ENCODE measurements at regions not wholly inside any gene's neighbourhood (a gene's known extent, or its start where the extent isn't known, plus 50 kb on each side); places are given as distances from the start of the nearest gene placed in this dataset.
A peak's percentile ranks its signal among the peaks of the same experiment; 100 is the strongest.

GRCh38 chr3:10738688-10739372 is 77.2 kb upstream of the SLC6A11 start:
- peak; percentile 51 for DNase-seq (ENCODE audit: low spot score)

GRCh38 chr3:10740954-10741353 is 75.1 kb upstream of the SLC6A11 start:
- no peak for DNase-seq (ENCODE audit: low spot score)

- no peak for DNase-seq (ENCODE audit: low spot score)
These were observed 73.9 kb upstream of the SLC6A11 start for GRCh38 chr3:10741891-10742671.

- no peak for DNase-seq (ENCODE audit: low spot score)
These were observed 72.5 kb upstream of the SLC6A11 start for GRCh38 chr3:10743366-10744097.

DNA sequence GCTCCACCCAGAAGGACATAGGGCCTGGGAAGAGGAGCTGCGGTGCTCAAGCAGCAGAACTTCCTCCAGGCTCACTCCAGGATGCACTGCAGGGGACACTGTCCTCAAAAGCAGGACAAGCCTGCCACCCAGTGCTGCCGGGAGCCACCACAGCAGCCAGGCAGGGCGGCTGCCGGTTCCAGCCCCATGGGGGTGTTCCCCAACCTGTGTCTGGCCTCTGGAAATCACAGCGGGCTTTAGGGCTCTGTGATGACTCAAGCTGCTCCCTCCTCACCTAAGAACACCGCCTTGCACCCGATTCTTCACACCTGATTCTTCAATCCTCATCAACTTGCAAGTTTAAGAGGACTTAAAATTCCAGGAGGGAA is 71.9 kb upstream of the SLC6A11 start:
- no peak for DNase-seq (ENCODE audit: low spot score)

DNA sequence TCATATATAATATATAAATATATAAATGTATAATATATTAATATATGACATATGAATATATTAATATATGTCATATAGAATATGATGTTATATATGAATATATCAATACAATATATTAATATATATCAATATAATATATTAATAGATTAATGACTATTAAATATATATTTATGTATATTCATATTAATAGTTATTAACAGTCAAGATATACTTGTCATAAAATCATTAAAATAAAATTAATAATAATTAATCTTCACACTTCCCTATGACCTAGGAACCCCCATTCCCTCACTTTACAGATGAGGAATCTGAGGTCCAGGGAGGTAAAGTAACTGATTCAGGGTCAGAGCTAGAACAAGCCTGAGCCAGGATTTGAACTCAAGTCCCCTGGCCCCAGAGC is 70.6 kb upstream of the SLC6A11 start:
- no peak for DNase-seq (ENCODE audit: low spot score)

DNA sequence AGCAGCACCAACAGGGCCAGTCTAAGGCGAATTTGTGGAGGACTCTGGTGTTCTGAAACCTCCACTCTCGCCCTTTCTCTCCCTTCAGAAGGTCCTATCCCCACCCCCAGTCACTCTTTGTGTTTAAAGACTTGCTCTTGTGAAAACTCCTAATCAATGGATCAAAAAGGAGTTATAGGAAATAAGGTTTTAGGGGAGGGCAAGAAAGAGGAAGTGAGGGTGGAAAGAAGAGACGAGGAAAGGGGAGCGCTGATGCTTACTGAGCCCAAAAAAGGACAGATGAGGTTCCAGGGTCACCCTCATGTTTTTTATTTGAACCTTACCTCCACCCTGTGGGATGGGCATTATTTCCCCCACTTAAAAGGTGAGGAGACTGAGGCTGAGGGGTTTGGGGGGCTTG is 70.0 kb upstream of the SLC6A11 start:
- no peak for DNase-seq (ENCODE audit: low spot score)

- DNase-seq (ENCODE audit: low spot score), result no peak
These were observed 69.3 kb upstream of the SLC6A11 start for GRCh38 chr3:10746684-10747083.

DNA sequence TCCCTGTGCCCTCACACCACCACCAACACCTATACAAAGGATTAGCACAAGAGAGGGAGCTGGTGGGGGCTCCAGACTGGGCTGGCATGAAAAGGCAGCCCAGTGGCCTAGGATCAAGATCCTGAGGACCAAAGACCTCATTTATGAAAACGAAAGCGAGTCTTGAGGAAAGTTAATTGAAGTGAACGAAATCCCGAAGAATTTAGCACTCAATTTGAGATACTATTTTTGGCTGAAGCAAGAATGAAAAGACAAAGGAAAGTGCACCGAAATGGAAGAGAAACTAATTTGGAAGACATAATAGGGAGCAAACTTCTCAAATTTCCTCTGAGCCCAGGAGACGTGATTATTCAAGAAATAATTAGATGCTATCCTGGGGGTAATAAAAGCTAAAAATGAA is 68.7 kb upstream of the SLC6A11 start:
- no peak for DNase-seq (ENCODE audit: low spot score)

- DNase-seq (ENCODE audit: low spot score), result no peak
These were observed 68.0 kb upstream of the SLC6A11 start for GRCh38 chr3:10748040-10748439.

DNA sequence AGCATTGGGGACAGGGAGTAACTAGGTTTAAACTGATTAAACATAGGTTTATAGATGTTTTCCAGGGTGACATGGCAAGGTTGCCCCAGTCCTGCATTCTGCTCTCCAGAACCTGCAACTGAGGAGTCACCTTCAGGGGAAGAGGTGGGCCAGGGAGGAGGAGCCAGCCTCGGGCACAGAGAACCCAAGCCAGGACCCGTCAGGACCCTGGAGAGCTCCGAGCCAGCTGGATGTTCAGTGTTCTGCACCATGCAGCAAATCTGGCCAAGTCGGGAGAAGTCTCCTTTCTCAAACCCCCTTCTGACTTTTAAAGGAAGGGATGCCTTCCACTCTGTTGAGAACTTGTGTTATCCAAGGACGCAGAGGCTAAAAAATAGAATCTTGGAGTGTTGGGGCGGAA is 62.1 kb upstream of the SLC6A11 start:
- DNase-seq (ENCODE audit: low spot score), result no peak

- DNase-seq (ENCODE audit: low spot score), result no peak
These were observed 59.5 kb upstream of the SLC6A11 start for GRCh38 chr3:10756546-10756945.

DNA sequence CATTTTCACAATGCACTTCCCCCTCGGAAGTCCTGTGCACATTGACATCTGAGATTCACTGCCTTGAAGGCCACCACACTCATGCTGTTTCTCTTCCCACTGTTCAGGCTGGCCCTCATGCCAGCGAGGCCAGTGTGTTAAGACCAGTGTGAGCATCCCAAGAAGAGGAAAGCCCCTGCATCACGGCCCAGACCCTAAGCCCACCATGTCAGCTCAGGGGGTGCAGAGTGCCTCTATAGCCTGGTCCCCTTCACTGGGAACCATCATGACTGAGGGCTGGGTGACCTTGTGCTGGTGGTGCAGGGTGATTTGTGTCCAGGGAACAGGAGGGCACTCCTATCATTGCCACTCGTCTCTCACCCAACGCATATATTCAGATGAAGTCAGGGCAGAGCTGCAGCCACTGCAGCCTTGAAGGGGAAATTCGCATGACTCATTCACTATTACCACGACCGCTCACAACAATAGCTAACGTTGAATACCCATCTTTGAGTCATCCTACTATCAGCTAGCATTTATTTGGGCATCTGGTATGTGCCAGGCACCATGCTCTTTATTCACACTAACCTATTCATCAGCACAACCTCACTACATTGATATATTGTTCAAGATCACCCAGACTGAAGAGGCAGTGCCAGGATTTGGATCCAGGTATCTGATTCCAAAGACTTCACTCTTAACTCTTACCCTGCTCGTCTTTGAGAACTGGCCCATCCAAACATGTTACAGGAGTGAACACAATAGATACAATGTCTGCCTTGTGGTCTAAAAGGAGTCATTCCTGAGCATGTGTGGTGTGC is 58.8 kb upstream of the SLC6A11 start:
- no peak for DNase-seq (ENCODE audit: low spot score)

DNA sequence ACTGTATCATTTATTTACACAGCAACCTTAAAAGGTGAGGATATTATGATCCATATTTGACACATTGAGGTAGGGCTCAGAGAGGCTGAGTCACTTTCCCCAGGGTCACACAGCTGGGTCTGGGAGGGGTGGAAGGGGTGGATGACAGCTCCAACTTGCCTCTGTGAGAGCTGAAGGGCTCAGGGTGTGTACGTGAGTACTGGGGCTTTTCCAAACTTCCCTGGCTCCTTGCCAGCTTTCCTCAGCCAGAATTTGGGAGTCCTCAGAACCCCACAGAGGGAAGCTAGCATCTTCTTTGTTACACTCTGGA is 58.3 kb upstream of the SLC6A11 start:
- DNase-seq (ENCODE audit: low spot score), result no peak

DNA sequence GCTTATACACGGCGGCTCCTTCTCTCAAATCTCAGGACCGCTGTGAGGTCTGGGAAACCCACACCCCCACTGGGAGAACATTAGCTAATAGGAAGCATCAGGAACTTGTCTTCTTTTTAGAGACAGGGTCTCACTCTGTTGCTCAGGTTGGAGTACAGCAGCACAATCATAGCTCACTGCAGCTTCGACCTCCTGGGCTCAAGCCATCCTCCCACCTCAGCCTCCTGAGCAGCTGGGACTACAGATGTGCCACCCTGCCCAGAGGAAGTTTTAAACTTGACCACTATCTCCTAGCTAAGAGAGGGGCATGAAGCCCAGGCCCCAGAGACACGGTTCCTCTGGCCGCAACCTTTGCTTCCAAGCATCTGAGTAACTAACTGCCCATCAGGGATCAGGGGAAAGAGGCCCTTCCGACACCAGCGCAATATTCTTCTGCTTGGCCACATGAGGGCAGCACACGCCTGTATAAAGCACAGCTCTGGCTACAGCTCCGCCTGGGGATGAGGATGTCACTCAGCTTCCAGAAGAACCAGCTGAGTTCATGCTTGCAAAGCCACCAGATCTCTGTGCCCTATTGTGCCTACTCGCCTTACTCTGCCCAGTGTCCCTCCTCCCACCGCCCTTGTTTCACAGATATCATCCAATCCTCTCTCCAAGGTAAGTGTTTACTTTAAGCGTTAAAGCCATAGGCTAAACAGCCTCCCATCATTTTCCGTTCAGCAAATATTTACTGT is 57.6 kb upstream of the SLC6A11 start:
- peak; percentile 16 for DNase-seq (ENCODE audit: low spot score)

GRCh38 chr3:10759495-10759894 is 56.5 kb upstream of the SLC6A11 start:
- DNase-seq (ENCODE audit: low spot score), result no peak

- DNase-seq (ENCODE audit: low spot score), result no peak
These were observed 55.8 kb upstream of the SLC6A11 start for GRCh38 chr3:10760199-10760598.

- DNase-seq (ENCODE audit: low spot score), result no peak
These were observed 54.4 kb upstream of the SLC6A11 start for GRCh38 chr3:10761583-10761982.

DNA sequence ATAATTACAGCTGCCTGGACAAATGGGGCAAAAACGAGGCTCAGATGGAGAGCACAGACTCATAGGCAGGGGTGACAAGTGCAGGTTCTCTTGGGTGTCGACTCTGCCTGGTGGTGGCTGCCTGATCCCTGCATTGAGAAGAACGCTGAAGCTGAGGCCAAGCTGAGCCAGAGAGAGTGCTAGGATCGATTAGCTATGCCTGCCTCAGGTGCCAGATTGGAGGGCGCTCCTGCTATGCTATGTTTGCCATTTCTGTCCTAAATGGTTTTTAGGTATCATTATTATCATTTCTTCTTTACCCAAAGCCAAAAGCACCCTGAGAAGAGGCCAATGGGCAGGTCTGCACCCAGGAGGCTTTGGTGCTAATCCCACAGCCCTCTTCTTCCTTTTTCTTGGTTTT is 53.9 kb upstream of the SLC6A11 start:
- DNase-seq (ENCODE audit: low spot score), result no peak

GRCh38 chr3:10762611-10763247 is 53.3 kb upstream of the SLC6A11 start:
- no peak for DNase-seq (ENCODE audit: low spot score)

- no peak for DNase-seq (ENCODE audit: low spot score)
These were observed 52.8 kb upstream of the SLC6A11 start for GRCh38 chr3:10763248-10763620.
